NCI-H2107 treated with DMSO at 0.1 percent for 48 hours (cell line): ENCODE measurements at regions not wholly inside any gene's neighbourhood (a gene's known extent, or its start where the extent isn't known, plus 50 kb on each side); places are given as distances from the start of the nearest gene placed in this dataset.
"Not testable (repeated sequence)": the region's sequence is repeated elsewhere in the genome, so short reads cannot be mapped to it uniquely, and the experiment has no call there.

Source experiments
- DNase-seq: peaks from one replicate; lab custom pipeline; 2025; ENCODE audit not compliant: unreplicated experiment; lab: John Stamatoyannopoulos, UW

DNA sequence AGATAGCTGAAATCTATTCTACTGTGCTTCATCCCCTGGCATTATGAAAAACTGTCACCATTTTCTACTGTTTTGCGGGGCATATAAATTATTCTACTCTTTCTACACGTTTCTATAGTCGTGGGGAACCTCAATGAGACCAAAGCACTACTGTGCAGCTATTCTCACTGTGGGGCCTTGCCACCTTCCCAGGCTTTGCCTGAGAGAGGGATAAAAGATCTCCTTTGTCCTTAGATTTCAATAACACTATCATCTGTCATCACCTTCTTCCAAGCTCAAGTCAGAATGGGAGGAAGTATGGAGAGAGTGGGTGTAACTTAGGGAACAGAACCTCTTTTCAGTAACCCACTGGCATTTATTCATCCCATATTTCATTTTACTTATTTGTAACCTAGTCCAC, 1462.1 kb upstream of the RAG2 start:
- DNase-seq = no peak

DNA sequence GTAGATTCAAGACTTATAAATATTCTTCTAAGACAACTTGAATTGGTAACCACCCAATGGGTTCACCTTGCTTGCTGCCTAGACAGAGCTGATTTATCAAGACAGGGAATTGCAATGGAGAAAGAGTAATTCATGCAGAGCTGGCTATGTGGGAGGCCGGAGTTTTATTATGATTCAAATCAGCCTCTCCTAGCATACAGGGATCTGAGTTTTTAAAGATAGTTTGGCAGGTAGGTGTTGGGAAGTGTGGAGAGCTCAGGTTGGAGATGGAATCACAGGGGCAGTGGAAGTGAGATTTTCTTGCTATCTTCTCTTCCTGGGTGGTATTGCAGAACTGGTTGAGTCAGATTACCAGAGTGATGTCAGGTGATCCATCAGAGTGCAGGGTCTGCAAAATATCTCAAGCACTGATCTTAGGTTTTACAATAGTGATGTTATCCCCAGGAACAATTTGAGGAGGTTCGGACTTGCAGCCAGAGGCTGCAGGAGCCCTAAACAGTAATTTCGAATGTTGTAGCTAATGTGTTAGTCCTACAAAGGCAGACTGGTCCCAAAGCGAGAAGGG, 1448.6 kb upstream of the RAG2 start:
- no peak for DNase-seq

DNA sequence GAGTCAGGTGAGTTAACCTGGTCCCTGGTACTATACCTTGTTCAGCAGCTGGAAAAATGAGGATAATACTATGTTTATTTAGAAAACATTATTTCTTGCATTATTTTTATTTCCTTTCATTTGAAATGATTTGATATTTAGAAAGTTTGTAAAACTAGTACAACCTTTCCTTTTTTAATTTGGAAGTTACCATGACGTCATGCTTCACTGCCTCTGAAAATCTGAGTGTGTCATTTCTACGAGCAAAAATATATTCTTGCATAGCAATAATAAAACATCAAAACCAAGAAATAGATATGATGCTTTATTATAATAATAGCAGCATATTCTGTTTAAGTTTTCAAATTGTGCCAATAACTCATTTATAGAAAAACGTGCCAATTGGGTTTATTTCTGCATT, 1445.0 kb upstream of the RAG2 start:
- no peak for DNase-seq

DNA sequence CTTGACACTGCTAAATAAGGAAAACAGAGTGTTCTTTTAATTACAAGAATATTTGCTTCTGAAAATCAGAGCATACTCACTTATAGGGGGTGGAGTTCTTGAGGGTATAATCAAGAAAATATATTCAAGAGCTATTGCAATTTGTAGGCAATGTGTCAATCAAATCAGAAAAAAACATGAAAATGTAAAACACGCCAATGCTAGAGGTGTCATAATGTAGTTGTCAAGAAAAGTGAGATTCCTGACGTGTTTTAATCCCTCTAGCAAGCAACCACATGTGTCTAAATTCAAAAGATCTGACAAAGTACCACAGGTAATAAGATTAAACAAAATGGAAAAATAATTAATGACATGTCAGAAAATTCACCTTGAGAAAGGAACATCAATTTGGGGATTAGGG, 1440.7 kb upstream of the RAG2 start:
- no peak for DNase-seq

DNA sequence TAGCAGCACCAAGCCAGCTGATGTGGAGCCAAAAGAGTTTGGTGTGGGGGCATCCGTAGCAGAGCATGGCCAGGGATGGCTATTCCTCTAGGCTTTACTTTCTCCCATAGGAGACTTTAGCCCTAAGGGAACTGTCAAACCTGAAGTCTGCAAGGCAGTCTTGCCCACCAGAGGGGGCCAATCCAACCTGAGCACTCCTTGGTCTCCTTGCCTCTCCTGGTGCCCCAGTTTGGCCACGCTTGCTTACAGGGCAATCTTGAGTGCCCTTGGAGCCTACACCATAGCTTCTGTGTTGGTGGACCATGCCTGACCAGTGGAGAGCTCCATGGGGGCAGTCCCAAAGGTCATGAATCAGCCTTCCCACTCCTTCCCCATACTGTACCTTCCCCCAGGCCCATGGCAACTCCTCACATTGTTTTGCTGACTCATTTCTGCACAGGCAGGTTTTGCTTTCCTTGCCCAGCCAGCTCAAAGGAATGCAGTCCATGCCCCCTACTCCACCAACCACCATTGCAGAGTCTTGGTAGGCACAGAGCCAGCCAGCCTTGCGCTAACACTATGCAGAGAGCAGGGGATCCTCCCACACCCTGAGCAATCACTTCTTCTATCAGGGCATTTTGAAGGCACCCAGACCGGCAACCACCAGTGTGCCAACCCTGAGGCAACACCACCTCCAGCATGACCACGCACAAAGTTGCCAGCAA, 1421.2 kb upstream of the RAG2 start:
- no peak for DNase-seq

DNA sequence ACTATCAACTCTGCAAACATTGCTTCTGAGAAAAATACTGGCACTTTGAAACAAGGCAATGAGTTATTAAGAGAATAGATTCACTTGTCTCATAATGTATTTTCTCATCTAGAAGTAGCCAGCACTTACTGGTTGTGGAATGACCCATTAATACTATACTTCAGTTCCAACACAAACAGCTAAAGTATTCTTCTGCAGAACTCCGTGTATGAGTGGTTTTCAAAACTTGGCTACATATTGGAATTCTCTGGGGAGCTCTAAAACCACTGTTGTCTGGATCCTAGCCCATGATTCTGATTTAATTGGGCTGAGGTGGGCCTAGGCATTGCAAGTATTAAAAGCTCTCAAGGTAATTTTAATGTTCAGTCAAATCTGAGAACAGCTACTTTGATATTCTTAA, 1416.4 kb upstream of the RAG2 start:
- DNase-seq = no peak

DNA sequence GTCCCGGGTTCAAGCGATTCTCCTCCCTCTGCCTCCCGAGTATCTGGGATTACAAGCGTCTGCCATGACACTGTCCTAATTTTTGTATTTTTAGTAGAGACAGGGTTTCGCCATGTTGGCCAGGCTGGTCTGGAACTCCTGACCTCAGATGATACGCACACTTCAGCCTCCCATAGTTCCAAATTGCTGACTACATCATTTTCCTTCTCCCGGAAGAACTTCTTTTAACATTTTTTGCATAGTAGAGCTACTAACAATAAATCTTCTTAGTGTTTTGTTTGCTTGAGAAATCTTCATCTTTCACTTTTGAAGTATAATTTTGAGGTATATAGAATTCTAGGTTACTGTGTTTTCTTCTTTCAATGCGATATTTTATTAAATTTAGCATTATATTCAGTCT, 1415.1 kb upstream of the RAG2 start:
- DNase-seq = no peak

DNA sequence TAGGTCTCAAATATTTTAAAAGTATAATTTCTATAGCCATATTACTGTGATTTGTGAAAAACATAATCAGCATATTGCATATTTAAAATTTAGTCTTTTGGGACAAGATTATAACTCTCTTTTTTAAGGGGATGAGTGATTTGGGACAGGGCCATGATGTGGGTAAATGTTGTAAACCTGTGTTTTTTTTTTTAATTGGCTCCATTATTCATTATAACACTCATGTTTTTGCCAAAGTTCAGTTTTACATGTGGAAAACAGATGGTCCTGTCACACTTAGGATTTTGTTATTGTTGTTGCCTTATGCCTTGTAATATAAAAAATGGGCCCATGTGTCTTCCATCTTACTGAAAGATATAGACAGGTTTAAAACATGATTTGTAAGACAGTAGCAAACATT, 1413.5 kb upstream of the RAG2 start:
- DNase-seq = no peak

DNA sequence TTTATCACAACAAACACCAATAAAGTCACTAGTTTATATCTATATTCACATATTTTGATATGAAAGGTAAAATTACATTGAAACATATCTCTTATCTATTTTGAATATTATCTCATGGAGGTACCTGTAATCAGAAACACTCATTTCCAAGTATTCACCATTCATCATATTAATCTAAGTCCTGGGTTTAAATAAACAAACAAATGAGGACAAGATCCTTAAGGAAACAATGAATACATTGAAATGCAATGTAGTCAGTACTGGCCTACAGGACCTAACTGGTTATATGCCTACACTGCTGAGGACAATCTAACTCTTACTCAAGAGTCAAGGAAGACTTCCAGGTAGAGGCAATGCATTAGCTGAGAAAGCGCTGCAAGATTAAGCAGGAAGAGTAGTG, 1411.9 kb upstream of the RAG2 start:
- DNase-seq = no peak

DNA sequence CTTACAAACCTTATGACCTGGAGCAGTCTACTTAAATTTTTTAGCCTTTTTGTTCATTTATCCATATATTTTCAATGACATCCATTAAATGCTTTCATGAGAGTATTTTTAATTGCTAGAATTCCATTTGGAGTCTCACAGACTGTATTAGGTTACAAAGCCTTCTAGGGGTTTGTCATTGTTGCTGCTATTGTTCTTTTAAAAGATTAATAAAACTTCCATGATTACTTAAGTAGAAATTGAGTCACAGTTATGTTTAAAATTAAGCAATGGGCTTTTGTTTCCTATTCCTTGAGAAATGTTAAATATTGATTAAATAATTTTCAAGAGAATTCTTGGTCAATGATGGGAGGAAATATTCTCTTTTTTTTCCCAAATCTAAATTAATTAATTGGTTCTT, 1408.4 kb upstream of the RAG2 start:
- DNase-seq = no peak

DNA sequence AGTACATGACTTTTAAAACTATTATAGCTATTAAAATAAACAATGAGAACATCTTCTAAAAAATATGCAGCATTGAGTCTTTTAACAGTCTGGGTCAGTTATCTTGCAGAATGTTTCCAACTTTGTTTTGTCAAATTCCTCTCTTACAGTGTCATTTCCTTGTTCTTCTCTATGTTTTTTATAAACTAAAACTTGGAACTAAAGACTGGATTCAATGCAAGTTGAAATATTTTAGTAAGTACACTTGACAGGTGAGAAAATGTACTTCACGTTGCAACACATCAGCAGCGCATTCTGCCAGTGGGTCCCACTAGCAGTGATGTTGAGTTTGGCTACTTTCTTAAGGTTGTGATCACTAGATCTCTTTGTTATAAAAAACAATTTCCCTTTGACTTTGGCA, 1407.6 kb upstream of the RAG2 start:
- DNase-seq = no peak

DNA sequence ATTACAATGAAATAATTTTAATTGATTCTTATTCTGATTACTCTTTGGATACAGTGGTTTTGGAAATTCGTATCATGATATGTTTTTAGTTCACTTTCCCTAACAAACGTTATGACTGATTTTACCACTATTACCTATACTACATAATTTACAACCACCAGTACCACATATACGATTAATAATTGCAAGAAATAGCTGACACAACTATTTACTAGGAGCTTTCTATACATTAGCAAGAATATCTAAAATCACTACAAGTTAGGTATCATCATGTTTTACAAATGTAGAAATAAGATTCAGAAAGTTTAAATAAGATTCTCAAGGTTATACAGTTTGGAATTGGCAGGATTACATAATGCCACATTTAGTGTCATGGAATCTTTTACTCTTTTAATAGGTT, 1401.1 kb upstream of the RAG2 start:
- no peak for DNase-seq

DNA sequence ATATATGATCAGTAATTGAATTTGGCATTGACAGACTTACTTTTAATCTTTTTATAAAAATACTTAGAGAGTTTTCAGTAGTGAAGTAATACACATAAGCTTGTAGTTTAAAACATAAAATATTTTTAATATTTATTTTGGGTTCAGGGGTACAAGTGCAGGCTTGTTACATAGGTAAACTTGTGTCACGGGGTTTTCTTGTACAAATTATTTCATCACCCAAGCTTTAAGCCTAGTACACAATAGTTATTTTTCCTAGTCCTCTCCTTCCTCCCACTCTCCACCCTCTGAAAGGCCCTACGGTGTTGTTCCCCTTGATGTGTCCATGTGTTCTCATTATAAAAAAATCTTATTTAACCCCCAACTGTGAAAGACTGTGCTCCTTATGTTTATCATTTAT, 1397.8 kb upstream of the RAG2 start:
- no peak for DNase-seq

DNA sequence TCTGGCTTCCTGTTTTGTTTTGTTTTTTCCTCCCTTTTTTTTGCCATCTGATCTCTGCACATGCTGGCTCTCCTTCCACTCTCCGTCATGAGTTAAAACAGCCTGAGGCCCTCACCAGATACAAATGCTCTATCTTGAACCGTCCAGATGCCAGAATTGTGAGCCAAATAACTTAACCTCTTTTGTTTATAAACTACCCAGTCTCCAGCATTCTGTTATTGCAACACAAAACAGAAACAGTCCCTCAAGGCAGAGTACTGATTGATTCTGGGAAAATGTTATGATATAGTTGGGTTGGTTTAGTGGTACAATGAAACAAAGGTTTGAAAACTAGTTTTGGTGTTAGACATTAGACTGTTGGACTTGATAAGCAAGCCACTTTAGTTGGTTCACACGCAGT, 1390.0 kb upstream of the RAG2 start:
- DNase-seq = no peak

DNA sequence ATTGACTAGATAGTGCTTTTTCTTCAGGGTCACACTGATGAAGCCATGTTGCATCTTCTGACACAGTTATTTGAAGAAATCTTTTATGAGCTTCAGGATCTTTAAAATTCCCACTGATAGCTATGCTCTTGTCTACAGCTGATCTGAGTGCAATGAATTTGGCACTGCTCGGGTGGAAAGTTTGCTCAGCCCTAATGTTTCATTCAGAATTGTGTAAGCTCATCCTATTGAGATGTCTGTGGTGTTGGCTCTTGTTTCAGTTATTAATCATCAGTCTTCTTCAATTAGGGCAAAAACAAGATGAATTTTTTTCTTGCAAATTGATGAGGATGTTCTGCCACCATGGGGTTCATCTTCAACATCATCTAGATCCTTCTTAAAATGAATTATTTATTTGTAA, 1387.0 kb upstream of the RAG2 start:
- DNase-seq = no peak

DNA sequence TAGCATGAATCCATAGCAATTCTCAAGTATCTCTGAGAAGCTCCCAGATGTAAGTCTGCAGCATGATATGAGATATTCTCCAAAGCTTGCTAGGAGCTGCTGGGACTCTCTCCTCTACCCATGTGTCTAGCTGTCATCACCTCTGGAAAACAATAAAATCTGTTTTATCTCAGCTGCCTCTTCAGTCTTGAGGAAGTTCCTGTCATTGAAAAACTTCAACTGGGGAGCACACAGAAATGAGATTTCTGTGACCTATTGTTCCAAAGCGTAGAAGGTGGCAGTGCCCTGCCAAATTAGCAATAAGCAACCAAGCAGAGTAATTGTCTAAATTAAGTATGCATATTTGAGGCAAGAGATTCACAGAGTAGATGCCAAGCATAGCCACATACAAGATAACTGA, 1380.6 kb upstream of the RAG2 start:
- no peak for DNase-seq

DNA sequence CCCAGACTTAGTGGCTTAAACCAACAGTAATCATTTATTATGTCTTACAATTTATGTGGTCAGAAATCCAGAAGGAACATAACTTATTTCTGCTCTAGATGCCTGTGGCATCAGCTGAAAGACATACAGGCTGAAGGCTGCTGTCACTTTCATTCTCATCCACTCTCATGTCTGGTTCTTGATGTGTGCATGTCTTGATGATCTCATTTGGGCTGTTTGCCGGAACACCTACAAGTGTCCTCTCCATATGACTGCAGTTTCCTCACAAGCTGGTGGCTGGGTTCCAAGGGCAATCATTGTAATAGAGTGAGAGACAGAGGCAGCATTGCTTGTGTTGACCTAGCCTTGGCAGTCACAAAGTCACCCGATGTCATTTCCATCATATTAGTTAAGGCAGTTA, 1375.9 kb upstream of the RAG2 start:
- DNase-seq = no peak

DNA sequence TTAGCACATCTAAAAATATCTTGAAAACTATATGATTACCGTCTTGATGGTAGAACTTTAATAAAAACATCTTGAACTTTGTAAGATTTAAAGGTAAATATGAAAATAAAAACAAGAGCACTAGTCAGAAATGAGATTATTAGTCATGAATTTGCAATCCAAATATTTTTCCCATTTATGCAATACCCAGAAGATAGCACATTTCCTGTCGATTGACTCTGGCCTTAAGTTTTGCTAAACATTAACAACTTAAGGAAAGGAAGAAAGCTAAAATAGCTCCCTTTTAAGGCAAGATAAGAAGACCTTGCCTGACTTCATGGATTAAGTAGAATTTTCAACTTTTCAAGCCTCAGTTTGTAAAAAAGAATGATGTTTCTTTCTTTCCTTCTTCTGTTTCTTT, 1374.7 kb upstream of the RAG2 start:
- no peak for DNase-seq

DNA sequence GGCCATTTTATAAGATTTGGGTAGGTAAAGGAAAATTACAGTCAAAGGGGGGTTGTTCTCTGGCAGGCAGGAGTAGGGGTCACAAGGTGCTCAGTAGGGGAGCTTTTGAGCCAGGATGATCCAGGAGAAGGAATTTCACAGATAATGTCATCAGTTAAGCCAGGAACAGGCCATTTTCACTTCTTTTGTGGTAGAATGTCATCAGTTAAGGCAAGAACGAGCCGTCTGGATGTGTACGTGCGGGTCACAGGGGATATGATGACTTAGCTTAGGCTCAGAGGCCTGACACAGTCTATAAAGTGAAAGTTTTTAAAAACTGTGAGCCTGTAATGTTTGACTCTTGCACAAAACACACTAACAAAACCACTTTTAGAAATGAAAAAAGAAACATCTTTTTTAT, 1371.3 kb upstream of the RAG2 start:
- not testable (repeated sequence) for DNase-seq

DNA sequence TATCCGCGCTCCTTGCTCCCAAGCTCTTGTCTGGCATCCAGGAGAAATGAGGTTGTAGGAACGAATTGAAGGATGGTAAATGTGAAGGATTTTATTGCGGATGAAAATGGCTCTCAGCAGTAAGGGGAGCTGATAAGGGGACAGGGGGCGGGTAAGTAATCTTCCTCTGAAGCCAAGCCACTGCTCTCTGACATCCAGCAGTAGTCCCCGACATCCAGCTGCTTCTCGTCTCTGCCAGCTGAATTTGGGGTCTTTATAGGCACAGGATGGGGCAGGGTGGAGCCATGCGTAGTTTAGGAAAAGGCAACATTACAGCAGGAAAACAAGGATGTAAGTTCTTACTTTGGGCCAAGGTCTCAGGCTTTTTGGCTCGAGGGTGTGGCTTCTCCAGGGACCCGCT, 1370.1 kb upstream of the RAG2 start:
- no peak for DNase-seq

DNA sequence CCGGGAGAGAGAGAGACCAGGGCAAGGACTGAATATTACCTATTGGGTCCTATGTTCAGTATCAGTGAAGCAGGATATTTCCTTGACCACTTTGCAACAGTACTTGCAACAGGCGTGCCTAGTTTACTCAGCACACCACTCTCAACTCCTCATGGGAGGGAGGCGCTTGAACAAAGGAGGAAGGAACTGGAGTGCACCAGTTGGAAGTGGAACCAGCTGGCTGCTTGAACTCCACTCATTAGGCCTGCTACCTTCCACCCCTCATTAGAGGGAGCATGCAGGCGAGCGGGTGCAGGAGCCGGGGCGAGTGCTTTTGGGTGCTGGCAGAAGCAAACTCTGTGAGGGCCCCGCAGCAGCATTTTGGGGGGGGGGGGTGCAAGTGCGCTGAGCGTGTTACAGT, 1369.6 kb upstream of the RAG2 start:
- DNase-seq = no peak

DNA sequence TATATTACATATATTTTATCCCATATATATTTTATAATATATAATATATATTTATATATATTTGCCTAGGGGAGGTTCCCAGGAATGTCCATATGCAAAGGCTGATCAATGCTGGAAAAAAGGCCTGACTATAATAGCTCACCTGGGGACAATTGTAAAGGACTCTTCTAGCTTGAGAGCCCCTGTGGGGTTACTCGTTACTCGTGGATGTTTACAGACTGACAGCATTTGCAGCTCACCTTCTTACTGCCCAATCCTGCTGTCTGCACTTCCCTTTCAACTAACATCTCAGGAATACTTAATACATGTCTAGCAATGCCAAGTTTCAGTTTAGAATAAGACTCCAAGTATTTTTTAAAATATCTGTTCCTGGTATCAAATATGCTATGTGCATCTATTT, 1365.4 kb upstream of the RAG2 start:
- DNase-seq = no peak

DNA sequence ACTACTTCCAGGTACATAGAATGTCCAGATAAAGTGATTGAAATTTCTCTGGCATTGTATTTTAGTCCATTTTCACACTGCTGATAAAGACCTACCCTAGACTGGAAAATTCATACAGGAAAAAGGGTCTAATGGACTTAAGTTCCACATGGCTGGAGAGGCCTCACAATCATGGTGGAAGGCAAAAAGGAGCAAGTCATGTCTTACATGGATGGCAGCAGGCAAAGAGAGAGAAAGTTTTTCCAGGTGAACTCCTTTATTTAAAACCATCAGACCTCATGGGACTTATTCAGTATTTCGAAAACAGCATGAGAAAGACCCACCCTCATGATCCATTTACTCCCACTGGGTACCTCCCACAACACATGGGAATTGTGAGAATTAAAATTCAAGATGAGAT, 1359.7 kb upstream of the RAG2 start:
- DNase-seq = no peak
